IMR-90 (cell line): ENCODE measurements at regions not wholly inside any gene's neighbourhood (a gene's known extent, or its start where the extent isn't known, plus 50 kb on each side); places are given as distances from the start of the nearest gene placed in this dataset.

Experiments used
- ATAC-seq: fragments of 200-7000 bp; cut with Tn5 transposase; 2 replicates; pipeline ENCODE4 v1.9.1; 2020; ENCODE audit warnings: low read depth, mild to moderate bottlenecking, moderate library complexity
- BruUV-seq: library from RNA; stranded (reverse); fragments of 400-500 nt; replicated peaks from 2 replicates; lab custom pipeline; 2021; lab: Mats Ljungman, UMichigan
- CTCF ChIA-PET: fragments of 300-600 bp; formaldehyde crosslinking; extraction: SDS; loops from one replicate; lab custom pipeline; 2021; ENCODE audit warnings: antibody characterized with exemption; lab: Yijun Ruan, JAX
- POLR2A ChIA-PET: fragments of 300-600 bp; sonication (Branson Sonifier 250); formaldehyde crosslinking; loops from one replicate; lab custom pipeline; 2022; ENCODE audit warnings: antibody characterized with exemption; ENCODE audit not compliant: unreplicated experiment; lab: Charles Lee
- DNase-seq: peaks from one replicate; pipeline ENCODE4 v3.0.0; 2013
- H2AFZ ChIP-seq: replicated peaks from 2 replicates; pipeline ENCODE3; 2013; ENCODE audit warnings: low read length, mild to moderate bottlenecking; ENCODE audit not compliant: poor library complexity
- H2AK5ac ChIP-seq: 2 replicates; pipeline ENCODE4 v1.6.1; 2013; ENCODE audit warnings: low read depth, low read length, inconsistent platforms
- H2AK9ac ChIP-seq: replicated peaks from 2 replicates; pipeline ENCODE3; 2013; ENCODE audit warnings: mild to moderate bottlenecking, low read depth, low read length, moderate library complexity; ENCODE audit not compliant: poor library complexity
- H2BK120ac ChIP-seq: 2 replicates; pipeline ENCODE4 v1.6.1; 2013; ENCODE audit warnings: low read depth, low read length, inconsistent platforms
- H2BK15ac ChIP-seq: 3 replicates; pipeline ENCODE4 v1.6.1; 2013; ENCODE audit warnings: low read depth, low read length, inconsistent platforms
- H2BK20ac ChIP-seq: 2 replicates; pipeline ENCODE4 v1.6.1; 2013; ENCODE audit warnings: low read depth, mild to moderate bottlenecking, inconsistent platforms, low read length, moderate library complexity
- H2BK5ac ChIP-seq: 2 replicates; pipeline ENCODE4 v1.6.1; 2013; ENCODE audit warnings: mild to moderate bottlenecking, low read depth, low read length, inconsistent platforms; ENCODE audit not compliant: poor library complexity, severe bottlenecking
- H3K14ac ChIP-seq: replicated peaks from 2 replicates; pipeline ENCODE4 v1.6.1; 2013; ENCODE audit warnings: low read depth, low read length, inconsistent platforms
- H3K18ac ChIP-seq: 2 replicates; pipeline ENCODE4 v1.6.1; 2013; ENCODE audit warnings: low read depth, low read length, control low read depth
- H3K23ac ChIP-seq: 2 replicates; pipeline ENCODE4 v1.6.1; 2013; ENCODE audit warnings: low read depth, low read length, inconsistent platforms
- H3K27ac ChIP-seq: 2 replicates; pipeline ENCODE4 v1.5.1; 2013; ENCODE audit warnings: mild to moderate bottlenecking, control low read depth, low read length; ENCODE audit not compliant: insufficient read depth
- H3K27me3 ChIP-seq: 2 replicates; pipeline ENCODE4 v1.6.1; 2013; ENCODE audit warnings: low read length; ENCODE audit not compliant: control insufficient read depth, insufficient read depth
- H3K36me3 ChIP-seq: 2 replicates; pipeline ENCODE4 v1.6.1; 2013; ENCODE audit warnings: low read length, mixed read lengths; ENCODE audit not compliant: control insufficient read depth, insufficient read depth
- H3K4ac ChIP-seq: 2 replicates; pipeline ENCODE4 v1.6.1; 2013; ENCODE audit warnings: low read depth, low read length, inconsistent platforms
- H3K4me1 ChIP-seq: 2 replicates; pipeline ENCODE4 v1.6.1; 2013; ENCODE audit warnings: low read length, mixed read lengths; ENCODE audit not compliant: control insufficient read depth, insufficient read depth
- H3K4me2 ChIP-seq: 2 replicates; pipeline ENCODE4 v1.6.1; 2013; ENCODE audit warnings: low read depth, mild to moderate bottlenecking, control low read depth, low read length, moderate library complexity
- H3K4me3 ChIP-seq: 2 replicates; pipeline ENCODE4 v1.5.1; 2013; ENCODE audit warnings: low read depth, mild to moderate bottlenecking, control low read depth, low read length, moderate library complexity; ENCODE audit not compliant: insufficient read depth
- H3K56ac ChIP-seq: 2 replicates; pipeline ENCODE4 v1.6.1; 2013; ENCODE audit warnings: low read length, inconsistent platforms; ENCODE audit not compliant: insufficient read depth; ENCODE audit errors: extremely low read depth
- H3K79me1 ChIP-seq, 2 experiments: 2 replicates each; pipeline ENCODE4 v1.6.1; 2013; ENCODE audit warnings: low read length in 2 of 2, inconsistent platforms in 1 of 2, low read depth in 1 of 2
- H3K9ac ChIP-seq: 2 replicates; pipeline ENCODE4 v1.6.1; 2013; ENCODE audit warnings: low read depth, low read length, control low read depth
- H3K9me1 ChIP-seq: 2 replicates; pipeline ENCODE4 v1.6.1; 2013; ENCODE audit warnings: low read length, inconsistent platforms; ENCODE audit not compliant: insufficient read depth
- H3K9me3 ChIP-seq: 2 replicates; pipeline ENCODE4 v1.6.1; 2013; ENCODE audit warnings: low read length; ENCODE audit not compliant: control insufficient read depth, insufficient read depth
- H4K20me1 ChIP-seq: 2 replicates; pipeline ENCODE4 v1.6.1; 2013; ENCODE audit warnings: low read length, inconsistent platforms; ENCODE audit not compliant: insufficient read depth
- H4K5ac ChIP-seq: 2 replicates; pipeline ENCODE4 v1.6.1; 2013; ENCODE audit warnings: mild to moderate bottlenecking, low read depth, low read length, control low read depth
- H4K8ac ChIP-seq, 2 experiments: 2 replicates each; pipeline ENCODE4 v1.6.1; 2013; ENCODE audit warnings: low read depth in 2 of 2, low read length in 2 of 2, control low read depth in 1 of 2, inconsistent platforms in 1 of 2
- H4K91ac ChIP-seq: 2 replicates; pipeline ENCODE4 v1.6.1; 2013; ENCODE audit warnings: low read depth, low read length, inconsistent platforms; ENCODE audit not compliant: insufficient read depth
- BHLHE40 ChIP-seq: fragments of 150-350 bp; IDR thresholded peaks from 2 replicates; pipeline ENCODE4 v1.6.1; 2016; ENCODE audit warnings: mild to moderate bottlenecking, low read depth, low read length
- CEBPB ChIP-seq: IDR thresholded peaks from 2 replicates; pipeline ENCODE4 v1.6.1; 2012; ENCODE audit warnings: low read depth, low read length, improper control_type of control experiment
- CHD1 ChIP-seq: IDR thresholded peaks from 2 replicates; pipeline ENCODE4 v1.6.1; 2012; ENCODE audit warnings: low read depth, low read length, improper control_type of control experiment
- CTCF ChIP-seq: conservative IDR thresholded peaks from 2 replicates; pipeline ENCODE4 v1.5.1; 2012; ENCODE audit warnings: mild to moderate bottlenecking, low read depth, low read length, improper control_type of control experiment
- ELK1 ChIP-seq: fragments of 150-350 bp; IDR thresholded peaks from 2 replicates; pipeline ENCODE4 v1.6.1; 2016; ENCODE audit warnings: low read depth, mild to moderate bottlenecking, low read length, moderate library complexity, borderline replicate concordance
- FOS ChIP-seq: fragments of 150-350 bp; IDR thresholded peaks from 2 replicates; pipeline ENCODE4 v1.6.1; 2016; ENCODE audit warnings: low read depth, low read length
- MAFK ChIP-seq: IDR thresholded peaks from 2 replicates; pipeline ENCODE4 v1.6.1; 2012; ENCODE audit warnings: low read depth, low read length, improper control_type of control experiment
- MAZ ChIP-seq: IDR thresholded peaks from 2 replicates; pipeline ENCODE4 v1.6.1; 2012; ENCODE audit warnings: low read depth, mild to moderate bottlenecking, low read length, improper control_type of control experiment, moderate library complexity, borderline replicate concordance
- MXI1 ChIP-seq: IDR thresholded peaks from 2 replicates; pipeline ENCODE4 v1.6.1; 2012; ENCODE audit warnings: low read depth, mild to moderate bottlenecking, low read length, moderate library complexity, borderline replicate concordance
- NFE2L2 ChIP-seq: fragments of 150-350 bp; IDR thresholded peaks from 2 replicates; pipeline ENCODE4 v1.6.1; 2016; ENCODE audit warnings: low read depth, mild to moderate bottlenecking, low read length
- POLR2A ChIP-seq: IDR thresholded peaks from 2 replicates; pipeline ENCODE4 v1.6.1; 2012; ENCODE audit warnings: mild to moderate bottlenecking, low read depth, low read length
- RAD21 ChIP-seq: IDR thresholded peaks from 2 replicates; pipeline ENCODE4 v1.6.1; 2012; ENCODE audit warnings: low read length, improper control_type of control experiment
- RCOR1 ChIP-seq: IDR thresholded peaks from 2 replicates; pipeline ENCODE4 v1.6.1; 2012; ENCODE audit warnings: mild to moderate bottlenecking, low read length, improper control_type of control experiment; ENCODE audit not compliant: insufficient replicate concordance
- RFX5 ChIP-seq: IDR thresholded peaks from 2 replicates; pipeline ENCODE4 v1.8.0; 2012; ENCODE audit warnings: low read depth, mild to moderate bottlenecking, low read length, moderate library complexity
- SMC3 ChIP-seq: fragments of 150-350 bp; IDR thresholded peaks from 2 replicates; pipeline ENCODE4 v1.6.1; 2016; ENCODE audit warnings: low read depth, mild to moderate bottlenecking, antibody characterized with exemption, low read length, moderate library complexity
- USF2 ChIP-seq: fragments of 150-350 bp; IDR thresholded peaks from 2 replicates; pipeline ENCODE4 v1.6.1; 2017; ENCODE audit warnings: mild to moderate bottlenecking, antibody characterized with exemption, low read length, low read depth
- WGBS, 2 experiments: methylation state at CpG; one replicate each; pipeline versions ENCODE4 v1.1.5 to v1.1.7; 2013; ENCODE audit warnings: missing lambda C conversion rate in 2 of 2; ENCODE audit not compliant: insufficient read length in 1 of 2; ENCODE audit errors: extremely low coverage in 2 of 2; 5-methylcytosine and 5-hydroxymethylcytosine counted together
- dilution Hi-C: fragments of 300-500 bp; cut with HindIII; formaldehyde crosslinking; loops from one replicate; pipeline ENCODE4 v1.14.3; 2018; ENCODE audit warnings: low sequenced_read_pairs; ENCODE audit not compliant: unreplicated experiment
- in situ Hi-C: fragments of 300-500 bp; cut with MboI; formaldehyde crosslinking; loops from 3 replicates; pipeline ENCODE4 v1.14.3; 2019; ENCODE audit warnings: low sequenced_read_pairs, inconsistent platforms, mixed read lengths
- intact Hi-C: fragments of 100-400 bp; cut with micrococcal nuclease; formaldehyde crosslinking; loops from 2 replicates; pipeline ENCODE4 v1.10.0; 2022

- H3K23ac ChIP-seq = no peak overlapping the region
- no peak overlapping the region for H4K5ac ChIP-seq
- H3K79me1 ChIP-seq = no peaks in the 10 kb centered on the region
- H4K20me1 ChIP-seq = no peaks in the 10 kb centered on the region
- no peaks in the 10 kb centered on the region for H3K9me3 ChIP-seq
- H3K56ac ChIP-seq = no peak overlapping the region
- no peaks in the 10 kb centered on the region for H3K36me3 ChIP-seq
- H3K27ac ChIP-seq = no peak overlapping the region
- no peaks in the 10 kb centered on the region for H3K4me1 ChIP-seq
- H2AK9ac ChIP-seq = no peak overlapping the region
- WGBS, 2 experiments = no CpG with 5 or more reads among the region's 3 CpGs
- dilution Hi-C loops = no loop called here
- no peak overlapping the region for H2BK15ac ChIP-seq
- intact Hi-C loops = no loop called here
- no peak overlapping the region for H2AK5ac ChIP-seq
- H3K18ac ChIP-seq = no peak overlapping the region
- in situ Hi-C loops = no loop called here
- no peaks in the 10 kb centered on the region for H3K27me3 ChIP-seq
- H2BK120ac ChIP-seq = no peak overlapping the region
- H3K4me2 ChIP-seq = no peak overlapping the region
- no peak overlapping the region for H2BK20ac ChIP-seq
- DNase-seq (no peak), ATAC-seq (no peak)
- no peaks in the 10 kb centered on the region for H3K9me1 ChIP-seq
- no peak overlapping the region for H3K14ac ChIP-seq
- BruUV-seq = no TSS peak
- H2AFZ ChIP-seq = no peak overlapping the region
- POLR2A ChIA-PET = no interaction called here
- CTCF ChIA-PET = no interaction called here
- no peak overlapping the region for H4K91ac ChIP-seq
- TF ChIP-seq FOS (no peak), NFE2L2 (no peak), MAZ (no peak), BHLHE40 (no peak), MAFK (no peak), MXI1 (no peak), CTCF (no peak), RFX5 (no peak), CEBPB (no peak), POLR2A (no peak), RCOR1 (no peak), ELK1 (no peak), USF2 (no peak), CHD1 (no peak), SMC3 (no peak), RAD21 (no peak)
- no peak overlapping the region for H3K4me3 ChIP-seq
- no peak overlapping the region for H2BK5ac ChIP-seq
- H3K4ac ChIP-seq = no peak overlapping the region
- H3K9ac ChIP-seq = no peak overlapping the region
- no peak overlapping the region for H4K8ac ChIP-seq
Observed at GRCh38 chr3:116994351-116994879, 284.8 kb downstream of the TUSC7 start.
